DOHH2 (cell line): ENCODE measurements at regions not wholly inside any gene's neighbourhood (a gene's known extent, or its start where the extent isn't known, plus 50 kb on each side); places are given as distances from the start of the nearest gene placed in this dataset.

Experiments used
- EZH2phosphoT487 ChIP-seq: fragments of 200-600 bp; sonication (generic); IDR thresholded peaks from 2 replicates; pipeline ENCODE4 v1.6.1; 2017; ENCODE audit warnings: borderline replicate concordance, mild to moderate bottlenecking, antibody characterized with exemption, low read length, moderate library complexity, mixed read lengths
- TF ChIP-seq, protein P1 (sequence below): fragments of 200-600 bp; sonication (generic); IDR thresholded peaks from one replicate; pipeline ENCODE4 v1.5.1; 2014; ENCODE audit warnings: antibody characterized with exemption, mild to moderate bottlenecking, low read depth, low read length; ENCODE audit not compliant: poor library complexity, severe bottlenecking

DNA sequence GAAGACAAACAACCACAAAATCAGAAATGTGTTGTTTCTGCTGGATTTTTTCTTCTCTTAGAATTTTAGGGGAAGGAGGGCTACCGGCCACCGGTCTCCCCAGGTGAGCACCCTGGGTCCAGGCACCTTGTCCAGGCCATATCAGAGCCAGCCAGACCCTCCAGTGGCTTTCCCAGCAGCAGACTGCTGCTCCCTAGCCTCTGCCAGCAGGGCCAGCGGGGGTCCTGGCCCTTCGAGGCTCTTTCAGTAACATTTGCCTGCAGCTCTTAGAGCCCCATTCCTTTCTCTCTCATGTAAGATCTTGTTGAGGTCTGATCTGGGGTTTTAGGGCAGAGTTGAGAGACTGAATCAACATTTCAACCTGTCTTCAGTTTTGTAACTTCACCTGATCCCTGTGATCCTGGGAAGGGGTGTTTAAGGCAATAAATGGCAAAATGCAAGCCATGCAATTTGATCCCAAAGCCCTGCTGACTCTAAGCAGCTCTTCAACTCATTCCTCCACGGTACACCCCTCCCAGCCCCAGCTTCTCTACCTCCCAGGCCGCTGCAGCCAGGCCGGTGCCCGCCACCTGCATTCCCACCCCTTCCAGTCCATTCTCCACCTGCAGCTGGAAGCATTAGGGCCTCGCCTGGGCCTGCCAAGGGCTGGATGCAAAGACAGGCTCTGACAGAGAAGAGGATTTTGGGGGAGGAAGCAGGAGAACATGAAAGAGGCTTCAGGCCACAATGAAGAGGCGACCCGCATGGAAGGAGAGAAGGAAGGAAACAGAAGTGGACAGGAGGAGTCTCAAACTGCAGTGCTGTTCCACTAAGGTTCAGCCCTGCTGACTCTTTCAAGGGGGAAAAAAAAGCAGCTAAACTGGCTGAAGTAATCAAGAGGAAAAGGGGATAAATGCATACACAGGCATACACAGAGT, 113.0 kb upstream of the FGF3 start:
- TF ChIP-seq, protein P1, sequence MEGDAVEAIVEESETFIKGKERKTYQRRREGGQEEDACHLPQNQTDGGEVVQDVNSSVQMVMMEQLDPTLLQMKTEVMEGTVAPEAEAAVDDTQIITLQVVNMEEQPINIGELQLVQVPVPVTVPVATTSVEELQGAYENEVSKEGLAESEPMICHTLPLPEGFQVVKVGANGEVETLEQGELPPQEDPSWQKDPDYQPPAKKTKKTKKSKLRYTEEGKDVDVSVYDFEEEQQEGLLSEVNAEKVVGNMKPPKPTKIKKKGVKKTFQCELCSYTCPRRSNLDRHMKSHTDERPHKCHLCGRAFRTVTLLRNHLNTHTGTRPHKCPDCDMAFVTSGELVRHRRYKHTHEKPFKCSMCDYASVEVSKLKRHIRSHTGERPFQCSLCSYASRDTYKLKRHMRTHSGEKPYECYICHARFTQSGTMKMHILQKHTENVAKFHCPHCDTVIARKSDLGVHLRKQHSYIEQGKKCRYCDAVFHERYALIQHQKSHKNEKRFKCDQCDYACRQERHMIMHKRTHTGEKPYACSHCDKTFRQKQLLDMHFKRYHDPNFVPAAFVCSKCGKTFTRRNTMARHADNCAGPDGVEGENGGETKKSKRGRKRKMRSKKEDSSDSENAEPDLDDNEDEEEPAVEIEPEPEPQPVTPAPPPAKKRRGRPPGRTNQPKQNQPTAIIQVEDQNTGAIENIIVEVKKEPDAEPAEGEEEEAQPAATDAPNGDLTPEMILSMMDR: no peak
- TF ChIP-seq EZH2phosphoT487: no peak
